Left ventricle myocardium superior (tissue), 1 donor: ENCODE measurements at regions not wholly inside any gene's neighbourhood (a gene's known extent, or its start where the extent isn't known, plus 50 kb on each side); places are given as distances from the start of the nearest gene placed in this dataset.
A peak's percentile ranks its signal among the peaks of the same experiment; 100 is the strongest.

Experiments used
- ATAC-seq: fragments of 200-7000 bp; cut with Tn5 transposase; one replicate; pipeline ENCODE4 v1.9.1; 2020; ENCODE audit warnings: mild to moderate bottlenecking, moderate library complexity
- DNase-seq: peaks from one replicate; pipeline ENCODE4 v3.0.0-alpha.2; 2020
- intact Hi-C: fragments of 100-400 bp; cut with micrococcal nuclease; formaldehyde crosslinking; loops from one replicate; pipeline ENCODE4 v1.11.0; 2022
- donor health status: DM: no; HTN: yes; CAD: no; lungs with severe emphysema.

DNA sequence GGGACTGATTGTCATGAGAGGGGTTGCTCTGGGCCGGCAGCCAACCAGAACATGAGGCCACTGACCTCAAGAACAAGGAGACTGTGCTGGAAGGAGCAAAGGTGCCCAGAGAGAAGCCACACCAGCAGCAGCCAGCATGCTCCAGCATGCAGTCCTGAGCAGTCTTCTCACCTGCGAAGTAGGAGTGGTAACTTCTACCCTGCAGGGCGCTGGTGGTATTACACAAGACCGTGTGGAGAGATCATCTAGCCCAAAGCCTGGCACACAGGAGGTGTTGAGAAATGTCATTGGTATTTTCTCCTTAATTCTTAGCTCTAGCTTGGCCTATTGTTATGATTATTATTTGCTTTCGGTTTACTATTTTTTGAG lies 132.7 kb downstream of the TSN start:
- intact Hi-C loops, result no loop called here
- ATAC-seq (no peak), DNase-seq (no peak)

- DNase-seq (no peak), ATAC-seq (no peak)
- intact Hi-C loops, result no loop called here
These were observed 134.6 kb downstream of the TSN start for GRCh38 chr2:121890041-121890440.

GRCh38 chr2:121895723-121896571 lies 140.5 kb downstream of the TSN start:
- no peak for ATAC-seq
- DNase-seq, result no peak
- intact Hi-C loops, result no loop called here

DNA sequence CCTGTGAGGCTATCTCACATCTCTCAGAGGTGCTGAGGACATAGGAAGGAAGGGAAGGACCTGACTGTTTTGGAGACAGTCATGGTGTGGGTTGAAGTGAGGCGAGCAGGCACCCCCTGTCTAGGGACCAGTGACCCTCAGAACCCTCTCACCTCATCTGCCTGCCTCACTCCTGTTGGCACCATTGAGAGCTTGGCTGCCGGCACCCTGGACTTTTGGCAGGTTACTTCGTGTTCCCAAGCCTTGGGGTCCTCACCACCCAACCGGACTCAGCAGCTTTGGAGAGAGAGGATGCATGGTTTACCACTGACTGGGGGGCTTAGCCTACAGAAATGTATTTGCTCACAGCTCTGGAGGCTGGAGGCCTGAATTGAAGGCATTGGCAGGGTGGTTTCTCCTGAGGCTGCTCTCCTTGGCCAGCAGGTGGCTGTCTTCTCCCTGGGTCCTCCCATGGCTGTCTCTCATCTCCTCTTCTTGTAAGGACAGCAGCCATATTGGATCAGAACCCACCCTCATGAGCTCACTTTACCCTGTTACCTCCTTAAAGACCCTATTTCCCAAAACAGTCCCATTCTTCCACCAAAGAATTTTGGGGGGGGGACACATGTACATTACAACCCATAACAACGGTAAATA lies 142.0 kb downstream of the TSN start:
- intact Hi-C loops, result no loop called here
- ATAC-seq, result no peak
- DNase-seq, result no peak

- ATAC-seq (no peak), DNase-seq (no peak)
- intact Hi-C loops, result no loop called here
These were observed 143.0 kb downstream of the TSN start for GRCh38 chr2:121898483-121898882.

DNA sequence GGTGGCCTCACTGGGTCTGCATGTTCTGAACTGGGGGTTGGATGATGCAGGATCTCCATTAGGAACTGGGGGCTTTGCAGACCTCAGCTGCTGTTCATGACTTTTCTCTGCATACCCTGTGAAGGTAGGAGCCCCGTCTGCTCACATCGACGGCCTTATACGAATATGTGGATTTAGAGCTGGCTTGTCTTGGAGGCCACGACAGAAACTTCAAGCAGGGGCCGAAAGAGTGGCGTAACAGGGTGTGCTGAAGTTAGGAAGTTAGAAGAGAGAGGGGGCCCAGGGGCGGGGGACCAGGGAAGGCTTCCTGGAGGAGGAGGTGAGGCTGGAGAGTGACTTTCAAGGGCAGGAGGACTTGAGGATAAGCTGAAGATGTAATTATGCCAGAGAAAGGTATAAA lies 144.9 kb downstream of the TSN start:
- ATAC-seq, result no peak
- intact Hi-C loops, result no loop called here
- no peak for DNase-seq

- intact Hi-C loops, result no loop called here
- ATAC-seq (peak; percentile 77), DNase-seq (peak; percentile 54)
These were observed 146.7 kb downstream of the TSN start for GRCh38 chr2:121902171-121902591.

- peak; percentile 38 for DNase-seq
- ATAC-seq, result peak; percentile 41
- intact Hi-C loops, result no loop called here
These were observed 147.2 kb downstream of the TSN start for GRCh38 chr2:121902616-121903015.

DNA sequence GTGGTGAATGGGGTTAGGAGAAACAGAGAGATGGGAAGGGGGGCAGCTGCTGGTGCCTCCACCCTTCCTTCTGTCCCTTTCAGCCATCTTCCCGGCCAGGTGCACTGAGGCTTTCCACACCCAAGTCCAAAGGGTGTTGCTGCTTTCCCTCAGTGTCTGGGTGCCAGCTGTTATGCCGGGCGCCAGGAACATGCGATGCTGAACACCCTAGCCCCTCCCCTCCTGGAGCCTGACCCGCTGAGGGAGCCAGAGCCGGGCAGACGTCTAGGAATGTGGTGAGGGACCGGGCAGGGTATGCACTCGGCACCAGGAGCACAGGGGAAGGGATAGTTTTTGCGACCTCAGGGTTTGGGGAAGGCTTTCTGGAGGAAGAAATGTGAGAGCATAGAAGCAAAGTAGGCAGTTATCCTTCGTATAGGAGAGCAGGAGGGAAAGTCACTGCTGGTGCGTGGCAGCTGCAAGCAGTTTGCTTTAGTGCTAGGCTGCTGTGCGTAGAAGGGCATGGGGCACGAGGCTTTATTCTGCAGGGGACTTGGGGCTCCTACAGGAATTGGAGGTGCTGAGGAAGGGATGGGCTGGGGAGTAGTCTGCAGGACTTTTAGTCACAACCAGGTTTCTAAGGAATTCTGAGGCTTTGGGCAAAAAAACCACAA lies 147.7 kb downstream of the TSN start:
- ATAC-seq (peak; percentile 70), DNase-seq (peak; percentile 61)
- intact Hi-C loops, result no loop called here

GRCh38 chr2:121904656-121905055 lies 149.2 kb downstream of the TSN start:
- DNase-seq, result no peak
- intact Hi-C loops, result no loop called here
- ATAC-seq, result no peak

DNA sequence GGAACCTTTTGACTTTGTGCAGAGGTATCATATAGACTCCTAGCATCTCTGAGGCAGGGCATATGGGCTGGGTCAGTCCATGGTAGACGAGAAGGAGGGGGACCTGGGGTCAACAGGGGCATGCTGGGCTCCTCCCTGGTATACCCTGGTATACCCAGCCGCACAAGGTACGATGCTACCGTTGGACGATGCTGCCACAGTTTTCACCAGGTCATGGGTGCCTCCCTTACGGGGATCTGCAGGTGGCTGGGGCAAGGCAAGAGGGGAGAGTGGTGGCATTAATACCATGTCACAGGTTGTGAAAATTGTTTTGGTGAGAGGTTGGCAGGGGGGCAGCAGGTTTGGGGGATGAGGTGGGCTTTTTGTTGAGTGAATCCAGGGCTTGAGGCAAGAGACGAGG lies 149.8 kb downstream of the TSN start:
- no peak for ATAC-seq
- intact Hi-C loops, result no loop called here
- no peak for DNase-seq

DNA sequence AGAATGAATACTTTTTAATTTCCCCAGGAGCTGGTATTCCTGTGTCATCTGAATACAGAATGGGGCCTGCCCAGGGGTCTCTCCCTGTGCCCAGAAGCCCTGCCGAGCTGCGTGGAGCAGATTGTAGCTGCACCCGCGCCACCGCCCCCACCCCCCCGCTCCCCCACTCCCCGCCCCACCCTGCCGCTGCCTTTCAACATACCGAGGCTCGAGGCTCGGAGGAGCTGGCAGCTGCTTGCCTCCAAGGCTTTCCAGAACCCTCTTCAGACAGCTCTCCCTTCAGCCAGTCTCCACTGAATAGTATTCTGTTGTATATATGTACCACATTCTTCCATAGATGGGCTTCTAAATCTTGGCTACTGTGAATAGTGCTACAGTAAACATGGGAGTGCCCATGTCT lies 150.7 kb downstream of the TSN start:
- DNase-seq, result no peak
- peak; percentile 42 for ATAC-seq
- intact Hi-C loops, result no loop called here

GRCh38 chr2:121907928-121908327 lies 152.5 kb downstream of the TSN start:
- DNase-seq (no peak), ATAC-seq (no peak)
- intact Hi-C loops, result no loop called here

DNA sequence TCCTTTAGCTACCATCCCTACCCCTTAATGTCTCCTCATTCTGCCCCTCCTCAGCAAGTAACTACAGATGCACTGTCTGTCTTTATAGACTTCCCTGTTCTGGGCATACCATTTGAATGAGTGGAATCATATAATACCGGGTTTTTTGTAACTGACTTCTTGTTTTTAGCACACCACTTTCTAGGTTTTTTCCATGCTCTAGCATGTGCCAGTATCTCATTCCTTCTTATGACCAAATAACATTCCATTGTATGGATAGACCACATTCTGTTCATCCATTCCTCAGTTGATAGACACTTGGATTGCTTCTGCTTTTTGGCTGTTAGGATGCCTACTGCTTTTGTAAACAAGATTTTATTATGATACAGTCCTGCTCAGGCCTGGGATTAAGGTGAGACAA lies 154.7 kb downstream of the TSN start:
- ATAC-seq, result no peak
- no peak for DNase-seq
- intact Hi-C loops, result no loop called here

- intact Hi-C loops, result no loop called here
- no peak for ATAC-seq
- DNase-seq, result no peak
These were observed 155.6 kb downstream of the TSN start for GRCh38 chr2:121911036-121911435.

GRCh38 chr2:121917143-121917542 lies 161.7 kb downstream of the TSN start:
- intact Hi-C loops, result no loop called here
- DNase-seq (no peak), ATAC-seq (no peak)

DNA sequence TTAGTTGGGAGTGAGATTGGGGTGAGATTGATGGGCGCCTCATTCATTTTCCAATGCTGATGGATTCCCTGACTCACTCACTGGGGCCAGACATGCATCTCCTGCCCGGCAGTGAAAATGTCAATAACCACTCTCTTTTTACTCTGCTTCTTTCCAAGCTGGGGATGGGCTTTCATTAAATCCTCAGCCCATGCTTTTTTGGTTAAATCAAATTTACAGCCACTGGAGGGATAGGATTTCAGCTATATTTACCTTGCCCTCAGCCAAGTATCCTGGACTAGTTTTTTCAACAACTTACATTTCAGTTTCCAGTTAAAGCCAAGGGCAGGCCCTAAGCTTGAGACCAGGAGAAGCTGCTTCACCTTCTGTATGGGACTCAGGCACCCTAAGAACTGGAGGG lies 162.8 kb downstream of the TSN start:
- ATAC-seq (no peak), DNase-seq (no peak)
- intact Hi-C loops, result no loop called here

DNA sequence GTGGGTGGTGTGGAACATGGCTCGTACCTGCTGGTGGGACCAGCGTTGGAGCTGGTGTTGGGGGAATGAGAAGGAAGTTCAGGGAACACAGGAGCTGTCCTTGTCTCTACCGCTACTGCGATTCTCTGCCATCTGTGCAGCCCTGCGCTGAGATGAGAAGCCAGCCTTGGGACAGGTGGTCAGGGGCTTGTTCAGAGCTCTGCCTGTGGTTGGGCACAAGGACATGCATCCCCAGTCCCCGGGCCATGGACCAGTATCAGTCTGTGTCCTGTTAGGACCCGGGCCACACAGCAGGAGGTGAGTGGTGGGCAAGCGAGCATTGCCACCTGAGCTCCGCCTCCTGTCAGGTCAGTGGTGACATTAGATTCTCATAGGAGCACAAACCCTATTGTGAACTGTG lies 164.4 kb downstream of the TSN start:
- DNase-seq (no peak), ATAC-seq (no peak)
- intact Hi-C loops, result no loop called here

DNA sequence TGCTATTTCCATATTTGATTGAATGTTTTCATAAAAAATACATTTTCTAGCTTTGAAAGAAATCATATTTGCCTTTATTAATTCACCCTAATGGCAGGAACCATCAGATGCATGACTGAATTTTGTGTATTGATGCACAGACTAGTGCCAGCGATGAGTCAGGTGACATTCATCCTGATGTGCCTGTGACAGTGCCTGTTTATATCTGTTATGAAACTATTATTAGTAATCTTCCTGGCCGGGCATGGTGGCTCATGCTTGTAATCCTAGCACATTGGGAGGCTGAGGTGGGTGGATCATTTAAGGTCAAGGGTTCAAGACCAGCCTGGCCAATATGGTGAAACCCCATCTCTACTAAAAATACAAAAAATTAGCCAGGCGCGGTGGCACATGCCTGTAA lies 170.0 kb downstream of the TSN start:
- intact Hi-C loops, result no loop called here
- ATAC-seq (no peak), DNase-seq (no peak)

- ATAC-seq (no peak), DNase-seq (no peak)
- intact Hi-C loops, result no loop called here
These were observed 187.8 kb downstream of the TSN start for GRCh38 chr2:121943285-121943684.
